CD14-positive monocyte (primary cell): ENCODE measurements at regions not wholly inside any gene's neighbourhood (a gene's known extent, or its start where the extent isn't known, plus 50 kb on each side); places are given as distances from the start of the nearest gene placed in this dataset.

Source experiments
- DNase-seq, 3 donors: peaks; one replicate each; pipeline ENCODE4 v3.0.0-alpha.2; 2011 to 2022
- H2AFZ ChIP-seq: 2 replicates; pipeline ENCODE4 v1.6.0; 2012; ENCODE audit warnings: mild to moderate bottlenecking, low read depth, low read length, inconsistent platforms; ENCODE audit not compliant: insufficient read depth, poor library complexity, severe bottlenecking
- H3K27ac ChIP-seq, 2 donors: 1 replicate in 1 of 2; 2 replicates in 1 of 2; pipeline ENCODE4 v1.5.1; 2012 to 2013; ENCODE audit warnings: low read length in 2 of 2, control low read depth in 1 of 2, inconsistent platforms in 1 of 2, low read depth in 1 of 2, mild to moderate bottlenecking in 1 of 2
- H3K27me3 ChIP-seq, 2 donors: one replicate each; pipeline versions ENCODE4 v1.6.0 to v1.6.1; 2011 to 2013; ENCODE audit warnings: low read length in 2 of 2; ENCODE audit not compliant: control insufficient read depth in 2 of 2, insufficient read depth in 2 of 2
- H3K36me3 ChIP-seq, 2 donors: replicated peaks in 1 of 2; 1 replicate in 1 of 2; 2 replicates in 1 of 2; pipeline versions ENCODE4 v1.5.1 to v1.6.1; 2012 to 2013; ENCODE audit warnings: low read length in 2 of 2, control low read depth in 1 of 2, inconsistent platforms in 1 of 2, mild to moderate bottlenecking in 1 of 2; ENCODE audit not compliant: insufficient read depth in 2 of 2, control insufficient read depth in 1 of 2
- H3K4me1 ChIP-seq, 2 donors: 1 replicate in 1 of 2; 2 replicates in 1 of 2; pipeline versions ENCODE4 v1.5.1 to v1.6.1; 2012 to 2013; ENCODE audit warnings: low read length in 2 of 2, control low read depth in 1 of 2, inconsistent platforms in 1 of 2, mild to moderate bottlenecking in 1 of 2, moderate library complexity in 1 of 2; ENCODE audit not compliant: insufficient read depth in 2 of 2, control insufficient read depth in 1 of 2
- H3K4me2 ChIP-seq: replicated peaks from 2 replicates; pipeline ENCODE3; 2012; ENCODE audit warnings: low read length, moderate library complexity, mild to moderate bottlenecking; ENCODE audit not compliant: poor library complexity, severe bottlenecking; ENCODE audit errors: extremely low read depth
- H3K4me3 ChIP-seq, 3 experiments: fragments of 200-600 bp in 1 of 3; sonication (generic) in 1 of 3; replicated peaks in 1 of 3; 1 replicate in 2 of 3; 2 replicates in 1 of 3; pipeline ENCODE4 v1.5.1; 2011 to 2013; ENCODE audit warnings: low read length in 3 of 3, mild to moderate bottlenecking in 3 of 3, control low read depth in 2 of 3, low read depth in 2 of 3, inconsistent platforms in 1 of 3, moderate library complexity in 1 of 3
- H3K79me2 ChIP-seq: 2 replicates; pipeline ENCODE4 v1.6.0; 2012; ENCODE audit warnings: mild to moderate bottlenecking, control low read depth, inconsistent platforms, low read length, moderate library complexity; ENCODE audit not compliant: insufficient read depth
- H3K9ac ChIP-seq: 2 replicates; pipeline ENCODE4 v1.6.0; 2017; ENCODE audit warnings: low read length, mild to moderate bottlenecking; ENCODE audit not compliant: insufficient read depth, poor library complexity, severe bottlenecking
- H3K9me3 ChIP-seq, 2 donors: replicated peaks in 1 of 2; 1 replicate in 1 of 2; 2 replicates in 1 of 2; pipeline versions ENCODE4 v1.5.1 to v1.6.1; 2012 to 2013; ENCODE audit warnings: low read length in 2 of 2, control low read depth in 1 of 2; ENCODE audit not compliant: control insufficient read depth in 1 of 2, insufficient read depth in 1 of 2
- H4K20me1 ChIP-seq: 2 replicates; pipeline ENCODE4 v1.6.0; 2012; ENCODE audit warnings: mild to moderate bottlenecking, low read length, control low read depth, moderate library complexity; ENCODE audit not compliant: insufficient read depth
- H3K27ac Mint-ChIP-seq, 7 donors: one replicate each; pipeline ENCODE4 v1.8.0; 2020; ENCODE audit warnings: mild to moderate bottlenecking in 7 of 7, mixed read lengths in 7 of 7, moderate library complexity in 6 of 7, inconsistent platforms in 2 of 7
- H3K27me3 Mint-ChIP-seq, 3 donors: one replicate each; pipeline ENCODE4 v1.8.0; 2021 to 2022; ENCODE audit warnings: low read depth in 3 of 3, mild to moderate bottlenecking in 3 of 3, mixed read lengths in 3 of 3, moderate library complexity in 3 of 3, inconsistent platforms in 1 of 3
- H3K36me3 Mint-ChIP-seq, 2 donors: one replicate each; pipeline ENCODE4 v1.8.0; 2020; ENCODE audit warnings: mixed read lengths in 2 of 2, inconsistent platforms in 1 of 2, mild to moderate bottlenecking in 1 of 2
- H3K4me1 Mint-ChIP-seq: one replicate; pipeline ENCODE4 v1.8.0; 2020; ENCODE audit warnings: mild to moderate bottlenecking, mixed read lengths
- H3K4me3 Mint-ChIP-seq, 2 donors: one replicate each; pipeline ENCODE4 v1.8.0; 2020; ENCODE audit warnings: mild to moderate bottlenecking in 2 of 2, mixed read lengths in 2 of 2, moderate library complexity in 1 of 2
- H3K9me3 Mint-ChIP-seq, 7 donors: one replicate each; pipeline ENCODE4 v1.8.0; 2020 to 2022; ENCODE audit warnings: mixed read lengths in 7 of 7, mild to moderate bottlenecking in 6 of 7, moderate library complexity in 6 of 7, inconsistent platforms in 2 of 7
- CTCF ChIP-seq: fragments of 200-600 bp; IDR thresholded peaks from one replicate; pipeline ENCODE4 v1.8.0; 2022; ENCODE audit warnings: antibody characterized with exemption, mild to moderate bottlenecking
- WGBS: methylation state at CpG from one replicate; pipeline ENCODE4 v1.1.5; 2013; ENCODE audit warnings: missing lambda C conversion rate; ENCODE audit not compliant: insufficient coverage; 5-methylcytosine and 5-hydroxymethylcytosine counted together
- intact Hi-C, 2 donors: fragments of 100-400 bp; cut with micrococcal nuclease; formaldehyde crosslinking; loops; one replicate each; pipeline versions ENCODE4 v1.15.0 to v1.15.1; 2023

DNA sequence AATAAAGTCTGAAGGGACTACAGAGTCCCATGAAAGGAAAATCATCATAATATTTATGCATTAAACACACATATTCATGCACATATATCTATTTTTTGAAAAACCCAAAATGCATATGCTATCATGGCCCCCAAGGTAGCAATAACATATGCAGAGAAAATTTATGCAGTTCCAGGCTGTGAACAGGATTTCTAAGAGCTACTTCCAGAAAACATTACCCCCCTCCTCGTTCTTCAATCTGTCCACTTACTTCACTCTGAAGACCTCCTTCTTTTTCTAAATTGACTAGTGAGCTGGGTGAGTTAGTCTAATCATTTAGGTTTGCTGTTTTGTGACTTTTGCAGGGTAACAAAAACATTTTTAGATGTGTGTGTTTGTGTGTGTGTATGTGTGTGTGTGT is 376.4 kb upstream of the ZEB2 start:
- Histone ChIP-seq H3K4me2 (no peak overlapping the region), H2AFZ (no peak overlapping the region), H3K9ac (no peak overlapping the region), H3K79me2 (no peaks in the 10 kb centered on the region), H3K36me3 (no peaks in the 10 kb centered on the region), H3K27ac (no peak overlapping the region), H4K20me1 (no peaks in the 10 kb centered on the region), H3K4me1 (no peaks in the 10 kb centered on the region), H3K9me3 (no peaks in the 10 kb centered on the region), H3K4me3 (no peak overlapping the region), H3K27me3 (no peaks in the 10 kb centered on the region)
- no CpG with 5 or more reads among the region's 1 CpG for whole genome bisulfite sequencing
- H3K36me3 Mint-ChIP-seq, result no peaks in the 10 kb centered on the region
- no peak for DNase-seq
- no peak overlapping the region for H3K4me3 Mint-ChIP-seq
- peaks cover 5 to 14% (median 7%) of the 10 kb centered on the region in 7 donors for H3K9me3 Mint-ChIP-seq
- H3K27me3 Mint-ChIP-seq, result peaks cover 0 to 1% (median 0%) of the 10 kb centered on the region in 3 donors
- H3K27ac Mint-ChIP-seq, result no peak overlapping the region
- no peaks in the 10 kb centered on the region for H3K4me1 Mint-ChIP-seq
- TF ChIP-seq CTCF, result no peak
- intact Hi-C loops, result no loop called here

GRCh38 chr2:144894612-144895599 is 375.0 kb upstream of the ZEB2 start:
- TF ChIP-seq CTCF, result no peak
- H3K4me2 ChIP-seq, result no peak overlapping the region
- no peaks in the 10 kb centered on the region for H3K36me3 ChIP-seq
- Mint-ChIP-seq H3K9me3 (peaks cover 0 to 4% (median 0%) of the 10 kb centered on the region in 7 donors), H3K4me1 (peaks cover 4% of the 10 kb centered on the region), H3K36me3 (no peaks in the 10 kb centered on the region), H3K27ac (peak overlapping the region in 1 of 7 donors; percentile 82), H3K27me3 (peaks cover 0 to 1% (median 0%) of the 10 kb centered on the region in 3 donors), H3K4me3 (no peak overlapping the region)
- no peak for DNase-seq
- no peaks in the 10 kb centered on the region for H3K27me3 ChIP-seq
- H4K20me1 ChIP-seq, result no peaks in the 10 kb centered on the region
- H3K9me3 ChIP-seq, result no peaks in the 10 kb centered on the region
- H3K9ac ChIP-seq, result no peak overlapping the region
- intact Hi-C loops, result no loop called here
- no peaks in the 10 kb centered on the region for H3K79me2 ChIP-seq
- H3K4me3 ChIP-seq, result no peak overlapping the region
- WGBS, result no CpG with 5 or more reads among the region's 8 CpGs
- H3K4me1 ChIP-seq, result peaks cover 0 to 4% of the 10 kb centered on the region in 2 donors
- no peak overlapping the region for H3K27ac ChIP-seq
- peak overlapping the region; percentile 32 for H2AFZ ChIP-seq
